Anterior cingulate cortex (tissue), 58 donors: ENCODE measurements at regions not wholly inside any gene's neighbourhood (a gene's known extent, or its start where the extent isn't known, plus 50 kb on each side); places are given as distances from the start of the nearest gene placed in this dataset.
"Not testable (repeated sequence)": the region's sequence is repeated elsewhere in the genome, so short reads cannot be mapped to it uniquely, and the experiment has no call there.

Experiments used
- DNase-seq, 58 donors: peaks; one replicate each; lab custom pipeline; 2025; lab: John Stamatoyannopoulos, UW

- no peak for DNase-seq
These were observed 568.0 kb downstream of the PTPRU start for GRCh38 chr1:29804181-29804899.

- DNase-seq, result no peak
These were observed 567.2 kb downstream of the PTPRU start for GRCh38 chr1:29803486-29803885.

GRCh38 chr1:29802181-29803068, 566.1 kb downstream of the PTPRU start:
- DNase-seq, result no peak

- DNase-seq, result no peak
These were observed 565.2 kb downstream of the PTPRU start for GRCh38 chr1:29801561-29801973.

DNA sequence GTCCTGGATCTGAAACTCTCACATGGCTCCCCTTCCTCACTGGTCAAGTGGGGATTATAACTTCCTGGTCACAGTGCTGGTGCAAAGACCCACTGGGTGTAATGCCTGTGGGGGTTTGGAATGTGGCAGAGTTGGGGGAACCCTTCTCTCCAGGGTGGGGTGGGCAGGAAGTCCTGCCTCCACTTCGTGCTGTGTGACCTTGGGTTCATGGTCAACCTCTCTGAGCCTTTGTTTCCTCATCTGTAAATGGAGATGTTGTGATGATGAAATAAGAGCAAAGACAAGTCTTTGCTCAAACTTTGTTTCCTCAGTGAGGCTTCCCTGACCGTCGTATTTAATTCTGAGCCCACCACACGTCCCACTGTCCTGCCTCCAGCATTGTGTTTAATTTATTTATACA, 564.7 kb downstream of the PTPRU start:
- DNase-seq, result no peak

GRCh38 chr1:29800522-29800956, 564.2 kb downstream of the PTPRU start:
- DNase-seq, result no peak

GRCh38 chr1:29800120-29800519, 563.8 kb downstream of the PTPRU start:
- no peak for DNase-seq

- no peak for DNase-seq
These were observed 562.6 kb downstream of the PTPRU start for GRCh38 chr1:29798699-29799566.

- not testable (repeated sequence) for DNase-seq
These were observed 560.8 kb downstream of the PTPRU start for GRCh38 chr1:29797125-29797524.

DNA sequence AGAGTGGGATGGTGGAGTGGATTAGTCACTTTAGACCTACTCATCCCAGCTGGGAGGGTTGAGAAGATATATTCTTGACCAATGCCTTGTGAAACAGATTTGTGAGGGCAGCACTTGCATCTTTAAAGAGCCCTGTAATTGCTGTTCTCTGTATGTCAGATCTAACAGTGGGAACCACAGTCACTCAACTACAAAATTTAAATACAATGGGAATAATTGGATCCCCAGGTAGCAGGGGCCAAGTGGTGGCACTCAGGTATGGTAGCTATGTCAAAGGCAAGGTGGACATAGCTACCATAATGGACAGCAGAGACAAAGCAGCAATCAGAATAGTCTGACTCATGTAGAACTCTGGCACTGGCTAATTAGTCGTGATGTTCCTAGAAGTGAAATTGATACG, 559.6 kb downstream of the PTPRU start:
- not testable (repeated sequence) for DNase-seq

- DNase-seq, result no peak
These were observed 557.5 kb downstream of the PTPRU start for GRCh38 chr1:29793653-29794348.

DNA sequence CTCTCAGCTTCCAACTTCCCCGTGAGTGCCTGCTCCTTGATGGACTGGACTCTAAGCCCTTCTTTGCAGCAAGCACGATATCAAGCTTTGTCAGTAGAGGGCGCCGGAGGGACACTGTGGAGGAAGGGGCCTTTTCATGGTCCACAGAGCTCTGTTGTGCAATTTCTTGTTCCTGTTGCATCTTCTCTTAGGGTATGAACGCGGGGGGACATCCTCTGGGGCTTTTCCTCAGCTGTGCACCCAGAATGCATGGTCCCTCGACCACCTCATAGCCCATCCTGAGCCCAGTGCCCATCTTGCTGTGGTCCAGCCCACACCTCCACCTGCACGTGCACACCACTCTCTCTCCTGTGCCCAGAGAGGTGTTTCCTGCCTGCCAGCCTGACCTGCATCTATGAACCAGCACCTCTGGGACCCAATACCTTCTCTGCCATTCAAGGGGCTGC, 556.8 kb downstream of the PTPRU start:
- peak in 53 of 58 donors; percentile 15 to 83 (median 49) for DNase-seq

DNA sequence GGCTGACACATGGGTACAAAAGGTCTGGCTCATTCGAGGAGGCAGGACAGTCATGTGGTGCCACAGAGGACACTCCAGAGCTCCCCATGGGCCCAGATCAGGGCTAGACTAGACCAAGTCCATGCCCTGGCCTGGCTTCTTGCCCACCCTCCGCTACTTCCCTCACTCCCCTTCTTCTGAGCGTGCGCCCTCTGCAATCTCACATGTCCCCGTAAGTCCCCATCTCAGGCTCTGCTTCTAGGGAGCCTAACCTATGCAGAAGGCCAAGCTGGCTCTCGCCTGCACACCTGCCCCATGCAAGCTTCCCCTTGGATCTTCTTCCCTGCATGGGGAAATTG, 553.6 kb downstream of the PTPRU start:
- DNase-seq, result no peak

DNA sequence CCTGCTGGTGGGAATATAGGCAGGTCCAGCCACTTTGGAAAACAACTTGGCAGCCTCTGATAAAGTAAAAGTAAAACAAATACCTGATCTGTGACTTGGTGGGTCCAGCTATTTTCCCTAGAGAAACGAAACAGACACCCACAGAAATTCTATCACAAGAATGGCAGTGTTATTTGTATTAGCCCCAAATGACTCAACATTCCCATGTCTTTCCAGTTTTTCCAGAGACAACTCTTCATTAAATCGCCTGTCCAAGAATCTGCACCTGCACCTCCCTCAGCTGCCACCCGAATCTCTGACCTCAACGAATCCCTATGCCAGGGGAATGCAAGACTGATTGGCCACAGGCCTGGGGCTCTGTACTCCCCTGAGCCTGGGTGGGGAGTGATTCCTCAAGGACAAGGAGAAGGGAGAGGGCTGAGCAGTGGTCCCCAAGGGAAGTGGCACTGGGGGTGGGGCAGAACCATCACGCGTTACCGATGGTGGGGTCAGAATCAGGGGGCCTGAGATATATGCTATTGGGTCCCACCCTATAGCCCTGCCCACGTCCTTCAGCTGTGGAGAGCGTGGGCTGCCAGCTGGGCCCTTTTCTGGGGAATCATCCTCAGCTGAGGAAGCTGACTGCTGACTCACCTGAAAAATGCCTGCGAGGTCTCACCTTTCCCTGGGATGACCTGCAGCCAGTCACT, 553.0 kb downstream of the PTPRU start:
- DNase-seq, result no peak

DNA sequence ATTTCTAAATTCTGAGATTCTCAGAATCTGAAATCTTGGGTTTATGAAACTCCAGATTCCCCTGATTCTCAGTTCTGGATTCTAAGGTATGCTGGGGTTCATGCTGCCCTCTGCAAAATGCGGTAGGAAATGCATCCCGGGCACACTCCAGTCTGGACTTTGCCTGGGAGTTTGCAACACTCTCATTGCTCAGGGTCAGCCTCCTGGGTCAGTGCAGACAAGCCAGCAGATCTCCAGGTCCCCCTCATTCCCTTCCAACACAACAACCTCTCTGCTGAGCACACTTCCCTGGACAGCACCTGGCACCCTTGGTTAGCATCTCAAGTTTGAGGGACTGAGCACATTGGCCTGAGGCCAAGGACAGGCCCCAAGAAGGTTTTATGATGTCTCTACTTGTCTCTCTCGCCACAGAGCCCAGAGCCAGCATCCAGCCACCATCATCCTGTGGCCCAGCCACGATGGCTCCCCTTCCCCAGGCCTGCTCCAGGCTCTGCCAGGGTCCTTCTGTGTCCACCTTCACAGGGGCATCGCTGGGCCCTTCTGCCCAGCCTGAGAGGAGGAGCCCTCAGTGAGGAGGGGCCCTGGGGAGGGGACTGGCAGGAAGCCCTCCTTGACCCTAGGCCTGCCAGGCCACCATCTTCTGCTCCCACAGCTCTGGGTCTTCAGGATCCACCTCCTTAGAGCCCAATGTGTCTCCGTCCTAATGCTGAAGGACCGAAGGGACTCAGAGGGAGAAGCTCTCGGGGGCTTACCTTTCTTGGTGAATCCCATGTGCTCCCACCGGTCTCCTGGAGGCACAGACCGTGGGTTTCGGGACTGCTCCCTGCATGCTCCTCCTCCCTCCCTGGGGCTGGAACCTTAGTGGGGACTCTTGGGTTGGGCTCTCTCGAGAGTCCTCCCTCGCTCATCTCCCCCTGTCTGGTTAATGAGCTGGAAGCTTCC, 550.7 kb downstream of the PTPRU start:
- no peak for DNase-seq

DNA sequence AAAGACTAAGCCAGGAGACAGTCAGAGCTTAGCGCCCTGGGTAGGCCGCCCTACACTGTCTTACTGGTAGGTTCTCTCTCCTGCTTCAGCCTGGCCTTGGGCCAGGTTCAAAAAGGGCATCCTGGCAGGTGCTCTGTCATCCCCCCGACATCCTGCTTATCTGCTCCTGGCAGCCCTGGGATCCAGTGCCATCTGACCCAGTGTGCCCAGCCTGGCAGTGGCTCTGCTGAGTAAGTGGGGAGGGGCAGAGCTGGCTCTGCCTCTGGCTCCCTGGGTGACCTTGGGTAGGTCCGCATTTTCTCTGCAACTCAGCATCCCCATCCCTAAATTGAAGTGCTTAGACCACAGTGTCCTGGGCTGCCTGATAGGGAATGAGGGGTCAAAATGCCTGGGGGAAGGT, 549.9 kb downstream of the PTPRU start:
- DNase-seq, result no peak

DNA sequence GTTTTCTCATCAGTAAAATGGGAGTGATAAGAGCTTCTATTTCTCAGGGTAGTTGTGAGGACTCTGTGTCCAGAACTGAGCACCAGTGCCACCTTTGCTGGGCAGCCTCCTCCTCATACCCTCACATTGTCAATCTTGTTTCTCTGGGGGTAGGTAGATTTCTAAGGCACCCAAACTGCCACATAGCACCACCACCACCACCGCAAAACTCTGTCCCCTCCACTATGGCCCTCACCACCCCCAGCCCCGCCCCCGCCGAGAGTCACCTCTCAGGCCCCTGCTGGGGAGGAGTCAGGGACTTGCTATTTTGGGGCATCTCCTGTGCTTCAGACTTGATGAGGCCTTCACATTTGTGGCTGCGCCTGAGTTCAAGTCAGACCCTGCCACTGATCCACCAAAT, 549.2 kb downstream of the PTPRU start:
- DNase-seq, result no peak

GRCh38 chr1:29785137-29785527, 548.8 kb downstream of the PTPRU start:
- no peak for DNase-seq
